ENCODE measurements at regions not wholly inside any gene's neighbourhood (a gene's known extent, or its start where the extent isn't known, plus 50 kb on each side); places are given as distances from the start of the nearest gene placed in this dataset.

- Histone ChIP-seq H2BK12ac (ENCODE audit: insufficient read length, low read depth, low read length) (no peak overlapping the region), H3K9me3 (ENCODE audit: control insufficient read depth, low read depth, low read length) (no peaks in the 10 kb centered on the region), H3K4me1 (ENCODE audit: insufficient read depth, low read length) (no peaks in the 10 kb centered on the region), H3K79me2 (ENCODE audit: insufficient read depth, low read length) (no peaks in the 10 kb centered on the region), H2AK5ac (ENCODE audit: insufficient read length, low read length) (no peak overlapping the region), H4K5ac (ENCODE audit: insufficient read length, low read depth, low read length) (no peak overlapping the region), H3K4me2 (ENCODE audit: insufficient read depth, insufficient read length, low read length) (no peak overlapping the region), H3K23me2 (ENCODE audit: insufficient read length, low read depth, low read length, poor library complexity, severe bottlenecking) (no peaks in the 10 kb centered on the region), H2BK20ac (ENCODE audit: low read depth, low read length, poor library complexity, severe bottlenecking) (no peak overlapping the region), H4K91ac (ENCODE audit: insufficient read length, low read depth, low read length) (no peak overlapping the region), H4K20me1 (ENCODE audit: control insufficient read depth, insufficient read depth, insufficient read length) (no peaks in the 10 kb centered on the region), H3T11ph (ENCODE audit: low read length) (no peak overlapping the region), H3K14ac (ENCODE audit: insufficient read depth, low read length) (no peak overlapping the region), H2BK5ac (ENCODE audit: insufficient read length, low read length) (no peak overlapping the region), H4K8ac (replicated peaks; ENCODE audit: insufficient read length, low read depth, low read length) (no peak overlapping the region), H3K56ac (ENCODE audit: insufficient read length, low read depth, low read length) (no peak overlapping the region), H2BK15ac (ENCODE audit: low read depth, low read length) (no peak overlapping the region), H3K9ac (ENCODE audit: extremely low read depth, insufficient read length, low read length) (no peak overlapping the region), H3K27ac (ENCODE audit: insufficient read length, low read depth, low read length) (no peak overlapping the region), H3K27me3 (ENCODE audit: insufficient read depth, low read length) (no peaks in the 10 kb centered on the region), H2AFZ (ENCODE audit: low read length) (no peak overlapping the region), H3K79me1 (ENCODE audit: insufficient read depth, low read depth, low read length, poor library complexity, severe bottlenecking) (no peaks in the 10 kb centered on the region), H3K4ac (ENCODE audit: low read depth, low read length) (no peak overlapping the region), H2BK120ac (ENCODE audit: low read depth, low read length, poor library complexity, severe bottlenecking) (no peak overlapping the region), H3K23ac (ENCODE audit: insufficient read length, low read depth, low read length) (no peak overlapping the region), H3K18ac (ENCODE audit: insufficient read length, low read depth, low read length) (no peak overlapping the region)
- WGBS (ENCODE audit: extremely low coverage, insufficient read length, low lambda C conversion rate): no CpG with 5 or more reads among the region's 6 CpGs
- TF ChIP-seq CTCF (conservative IDR thresholded peaks at IDR 0.05): no peak
- no peaks in the 10 kb centered on the region for H3K36me3 Mint-ChIP-seq (ENCODE audit: insufficient read depth in 1 of 3, low read depth in 3 of 3)
- H3K4me1 Mint-ChIP-seq: no peaks in the 10 kb centered on the region
- H3K4me3 Mint-ChIP-seq: no peak overlapping the region
- DNase-seq: no peak
- H3K27ac Mint-ChIP-seq: no peak overlapping the region
- H3K9me3 Mint-ChIP-seq: no peaks in the 10 kb centered on the region; a peak in 1 of 5 replicates
- H3K27me3 Mint-ChIP-seq (ENCODE audit: low read depth): peaks cover 5% of the 10 kb centered on the region; the same call in 1 of the 2 replicates
Observed at GRCh38 chr2:223418131-223418530, 184.0 kb downstream of the SCG2 start.

Data from H9 (cell line).